H1 (cell line): ENCODE measurements at regions not wholly inside any gene's neighbourhood (a gene's known extent, or its start where the extent isn't known, plus 50 kb on each side); places are given as distances from the start of the nearest gene placed in this dataset.
A peak's percentile ranks its signal among the peaks of the same experiment; 100 is the strongest.

Source experiments
- CTCF ChIA-PET: fragments of 300-600 bp; sonication (Branson Sonifier 250); formaldehyde crosslinking; loops from one replicate; lab custom pipeline; 2021; ENCODE audit not compliant: partially characterized antibody; lab: Charles Lee
- POLR2A ChIA-PET: fragments of 300-600 bp; sonication (Branson Sonifier 250); formaldehyde crosslinking; loops from one replicate; lab custom pipeline; 2021; ENCODE audit warnings: inconsistent platforms; ENCODE audit not compliant: partially characterized antibody; lab: Charles Lee
- DNase-seq, 2 experiments: peaks; one replicate each; pipeline versions ENCODE4 v3.0.0 to v3.0.0-alpha.2; 2010 to 2022; ENCODE audit warnings: low spot score in 2 of 2, low read depth in 1 of 2, mixed read lengths in 1 of 2
- FAIRE-seq: peaks from 2 replicates; lab custom pipeline; 2011; peaks lifted over from hg19 to GRCh38; lab: Jason Lieb, UNC
- H2AFZ ChIP-seq: 2 replicates; pipeline ENCODE4 v1.8.1; 2012; ENCODE audit warnings: low read length, inconsistent platforms
- H2AK5ac ChIP-seq: 2 replicates; pipeline ENCODE4 v1.6.1; 2013; ENCODE audit warnings: low read depth, low read length
- H2BK120ac ChIP-seq: replicated peaks from 2 replicates; pipeline ENCODE3; 2013; ENCODE audit warnings: low read depth, low read length, inconsistent platforms
- H2BK12ac ChIP-seq: 2 replicates; pipeline ENCODE4 v1.6.1; 2013; ENCODE audit warnings: low read depth, low read length
- H2BK15ac ChIP-seq: 2 replicates; pipeline ENCODE4 v1.6.1; 2013; ENCODE audit warnings: low read length
- H2BK20ac ChIP-seq: 2 replicates; pipeline ENCODE4 v1.6.1; 2013; ENCODE audit warnings: low read length
- H2BK5ac ChIP-seq: 2 replicates; pipeline ENCODE4 v1.6.1; 2013; ENCODE audit warnings: low read depth, low read length
- H3K14ac ChIP-seq: 2 replicates; pipeline ENCODE4 v1.6.1; 2013; ENCODE audit warnings: inconsistent platforms; ENCODE audit not compliant: insufficient read length
- H3K18ac ChIP-seq: 2 replicates; pipeline ENCODE4 v1.6.1; 2013; ENCODE audit warnings: low read length; ENCODE audit errors: extremely low read depth
- H3K23ac ChIP-seq: 2 replicates; pipeline ENCODE4 v1.6.1; 2013; ENCODE audit warnings: inconsistent platforms; ENCODE audit not compliant: insufficient read length
- H3K23me2 ChIP-seq: 2 replicates; pipeline ENCODE4 v1.6.1; 2013; ENCODE audit warnings: low read depth, low read length
- H3K27ac ChIP-seq: 2 replicates; pipeline ENCODE4 v1.6.1; 2011; ENCODE audit warnings: low read depth, low read length, inconsistent platforms
- H3K27me3 ChIP-seq, 4 experiments: replicated peaks in 1 of 4; 1 replicate in 1 of 4; 2 replicates in 3 of 4; pipeline versions ENCODE4 v1.6.1 to v1.8.1; 2011 to 2013; ENCODE audit warnings: low read length in 3 of 4, mild to moderate bottlenecking in 3 of 4, inconsistent platforms in 2 of 4, mixed read lengths in 2 of 4, moderate library complexity in 1 of 4; ENCODE audit not compliant: control insufficient read depth in 3 of 4, insufficient read depth in 3 of 4; ENCODE audit errors: extremely low read depth in 1 of 4
- H3K36me3 ChIP-seq, 4 experiments: 2 replicates each; pipeline versions ENCODE4 v1.6.1 to v1.8.1; 2011 to 2013; ENCODE audit warnings: mild to moderate bottlenecking in 4 of 4, low read length in 3 of 4, moderate library complexity in 2 of 4, control low read depth in 1 of 4, inconsistent platforms in 1 of 4; ENCODE audit not compliant: insufficient read depth in 4 of 4, control insufficient read depth in 2 of 4
- H3K4ac ChIP-seq: replicated peaks from 2 replicates; pipeline ENCODE3; 2013; ENCODE audit warnings: low read length, low read depth, mixed read lengths, inconsistent platforms; ENCODE audit not compliant: insufficient read length
- H3K4me1 ChIP-seq, 4 experiments: replicated peaks in 1 of 4; 1 replicate in 1 of 4; 2 replicates in 3 of 4; pipeline versions ENCODE4 v1.6.1 to v1.8.1; 2011 to 2013; ENCODE audit warnings: low read length in 3 of 4, inconsistent platforms in 2 of 4, mixed read lengths in 1 of 4; ENCODE audit not compliant: insufficient read depth in 4 of 4, control insufficient read depth in 3 of 4
- H3K4me2 ChIP-seq, 2 experiments: 2 replicates each; pipeline versions ENCODE4 v1.6.1 to v1.8.1; 2011 to 2013; ENCODE audit warnings: low read depth in 2 of 2, low read length in 2 of 2, control low read depth in 1 of 2, inconsistent platforms in 1 of 2, mild to moderate bottlenecking in 1 of 2; ENCODE audit not compliant: insufficient read depth in 1 of 2
- H3K4me3 ChIP-seq, 4 experiments: fragments of 200-600, 300-600 bp in 1 of 4; sonication (generic), shearing (Covaris generic), sonication (Bioruptor Twin) in 1 of 4; 2 replicates each; pipeline versions ENCODE4 v1.5.1 to v1.8.1; 2011 to 2016; ENCODE audit warnings: low read length in 4 of 4, low read depth in 3 of 4, control low read depth in 2 of 4, inconsistent platforms in 2 of 4, mild to moderate bottlenecking in 2 of 4, mixed read lengths in 1 of 4, moderate library complexity in 1 of 4; ENCODE audit not compliant: insufficient read depth in 2 of 4; ENCODE audit errors: extremely low read depth in 1 of 4
- H3K56ac ChIP-seq: replicated peaks from 2 replicates; pipeline ENCODE3; 2013; ENCODE audit warnings: low read depth, mild to moderate bottlenecking, mixed read lengths, low read length, inconsistent platforms; ENCODE audit not compliant: insufficient read length
- H3K79me1 ChIP-seq: 2 replicates; pipeline ENCODE4 v1.6.1; 2013; ENCODE audit warnings: low read depth, low read length, control low read depth
- H3K79me2 ChIP-seq, 2 experiments: 2 replicates each; pipeline versions ENCODE4 v1.6.1 to v1.8.1; 2012 to 2013; ENCODE audit warnings: low read length in 2 of 2, mild to moderate bottlenecking in 2 of 2, inconsistent platforms in 1 of 2; ENCODE audit not compliant: insufficient read depth in 2 of 2, control insufficient read depth in 1 of 2
- H3K9ac ChIP-seq, 4 experiments: replicated peaks in 1 of 4; 1 replicate in 1 of 4; 2 replicates in 3 of 4; pipeline versions ENCODE4 v1.6.1 to v1.8.1; 2011 to 2013; ENCODE audit warnings: low read depth in 3 of 4, low read length in 3 of 4, control low read depth in 2 of 4, mild to moderate bottlenecking in 2 of 4, moderate library complexity in 2 of 4, inconsistent platforms in 1 of 4; ENCODE audit errors: extremely low read depth in 1 of 4
- H3K9me3 ChIP-seq, 2 experiments: 2 replicates each; pipeline versions ENCODE4 v1.6.1 to v1.8.1; 2012 to 2013; ENCODE audit warnings: mild to moderate bottlenecking in 2 of 2, moderate library complexity in 2 of 2, control low read depth in 1 of 2, inconsistent platforms in 1 of 2, low read depth in 1 of 2, low read length in 1 of 2, mixed read lengths in 1 of 2; ENCODE audit not compliant: insufficient read depth in 2 of 2
- H4K20me1 ChIP-seq, 2 experiments: replicated peaks in 1 of 2; 2 replicates each; pipeline versions ENCODE3 to v1.8.1; 2011 to 2013; ENCODE audit warnings: inconsistent platforms in 2 of 2, low read length in 2 of 2, mild to moderate bottlenecking in 1 of 2; ENCODE audit not compliant: insufficient read depth in 2 of 2, control insufficient read depth in 1 of 2
- H4K5ac ChIP-seq: 2 replicates; pipeline ENCODE4 v1.6.1; 2013; ENCODE audit warnings: low read length, low read depth, mixed read lengths, inconsistent platforms; ENCODE audit not compliant: insufficient read length
- H4K8ac ChIP-seq: 2 replicates; pipeline ENCODE4 v1.8.0; 2013; ENCODE audit warnings: mild to moderate bottlenecking, moderate library complexity, low read length, inconsistent platforms; ENCODE audit not compliant: insufficient read depth; ENCODE audit errors: extremely low read depth
- H4K91ac ChIP-seq: replicated peaks from 2 replicates; pipeline ENCODE3; 2013; ENCODE audit warnings: low read length, mixed read lengths, inconsistent platforms; ENCODE audit not compliant: insufficient read length
- SUZ12 ChIP-seq: fragments of 200-600 bp; sonication (generic); IDR thresholded peaks from 2 replicates; pipeline ENCODE4 v1.6.1; 2012; ENCODE audit warnings: mild to moderate bottlenecking, inconsistent platforms, low read length, moderate library complexity, mixed read lengths
- TAF1 ChIP-seq: IDR thresholded peaks from 2 replicates; pipeline ENCODE4 v1.6.1; 2011; ENCODE audit warnings: mild to moderate bottlenecking, low read depth, low read length
- WGBS, 2 experiments: shearing (Covaris generic) in 1 of 2; methylation state at CpG; one replicate each; pipeline versions ENCODE4 v1.1.6 to v1.1.7; 2013 to 2015; ENCODE audit warnings: low lambda C conversion rate in 2 of 2, mixed read lengths in 2 of 2, inconsistent platforms in 1 of 2, low coverage in 1 of 2, missing lambda C conversion rate in 1 of 2; ENCODE audit not compliant: insufficient replicate concordance in 2 of 2, insufficient coverage in 1 of 2, insufficient read length in 1 of 2; ENCODE audit errors: extremely low coverage in 1 of 2, missing lambda C conversion rate in 1 of 2; 5-methylcytosine and 5-hydroxymethylcytosine counted together
- TF ChIP-seq, protein P1 (sequence below): IDR thresholded peaks from 2 replicates; pipeline ENCODE4 v1.6.1; 2012; ENCODE audit warnings: inconsistent platforms

DNA sequence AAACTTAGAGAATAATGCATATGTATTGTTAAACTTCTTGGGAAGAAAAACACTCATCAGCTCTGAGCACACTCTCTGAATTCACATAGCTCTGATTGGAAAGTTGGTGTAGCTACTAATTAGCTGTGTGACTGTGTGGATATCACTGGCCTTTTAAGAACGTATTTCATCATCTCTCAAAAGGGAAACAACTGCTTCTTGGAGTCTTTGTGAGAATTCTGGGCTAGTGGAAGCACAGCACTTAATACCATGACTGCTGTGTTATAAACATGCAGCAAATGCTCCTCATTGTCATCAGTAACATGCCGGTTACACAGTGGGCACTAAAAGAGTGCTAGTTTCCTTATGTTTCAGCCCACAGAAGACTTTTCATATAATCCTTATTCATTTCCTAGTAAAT lies 220.9 kb upstream of the CSNK1A1L start:
- H2BK20ac ChIP-seq, result no peak overlapping the region
- TF ChIP-seq SUZ12, result no peak
- TF ChIP-seq TAF1, result no peak
- TF ChIP-seq, protein P1, sequence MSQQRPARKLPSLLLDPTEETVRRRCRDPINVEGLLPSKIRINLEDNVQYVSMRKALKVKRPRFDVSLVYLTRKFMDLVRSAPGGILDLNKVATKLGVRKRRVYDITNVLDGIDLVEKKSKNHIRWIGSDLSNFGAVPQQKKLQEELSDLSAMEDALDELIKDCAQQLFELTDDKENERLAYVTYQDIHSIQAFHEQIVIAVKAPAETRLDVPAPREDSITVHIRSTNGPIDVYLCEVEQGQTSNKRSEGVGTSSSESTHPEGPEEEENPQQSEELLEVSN, result no peak
- TF ChIP-seq, all 59 proteins: peak for 0
- Histone ChIP-seq H3K9ac (no peak overlapping the region), H2BK15ac (no peak overlapping the region), H2BK5ac (no peak overlapping the region), H3K4me2 (no peak overlapping the region), H2AFZ (peak overlapping the region; percentile 48), H3K23me2 (no peaks in the 10 kb centered on the region), H4K8ac (no peak overlapping the region), H3K27me3 (no peaks in the 10 kb centered on the region), H3K23ac (no peak overlapping the region), H3K4ac (no peak overlapping the region), H3K4me1 (no peaks in the 10 kb centered on the region), H3K27ac (no peak overlapping the region), H2BK120ac (no peak overlapping the region), H4K91ac (no peak overlapping the region), H2BK12ac (no peak overlapping the region), H3K79me1 (no peaks in the 10 kb centered on the region), H3K18ac (no peak overlapping the region), H3K9me3 (peaks cover 0 to 4% of the 10 kb centered on the region in 2 experiments; a peak in 1 of 4 replicates), H4K5ac (no peak overlapping the region), H3K36me3 (no peaks in the 10 kb centered on the region), H4K20me1 (no peaks in the 10 kb centered on the region), H3K14ac (no peak overlapping the region), H3K4me3 (no peak overlapping the region), H2AK5ac (no peak overlapping the region), H3K79me2 (no peaks in the 10 kb centered on the region), H3K56ac (no peak overlapping the region)
- FAIRE-seq, result no peak
- WGBS, 2 experiments, result 87% methylated on average over 2 of the region's 2 CpGs; no CpG with 5 or more reads in 1 of the 2 experiments
- CTCF ChIA-PET, result no interaction called here
- POLR2A ChIA-PET, result no interaction called here
- DNase-seq, result no peak
